ENCODE measurements at regions not wholly inside any gene's neighbourhood (a gene's known extent, or its start where the extent isn't known, plus 50 kb on each side); places are given as distances from the start of the nearest gene placed in this dataset.

GRCh38 chr3:177713928-177714900 is 516.9 kb upstream of the TBL1XR1 start:
- CTCF ChIA-PET: no interaction called here

More at GRCh38 chr3:177713928-177714900, 516.9 kb upstream of the TBL1XR1 start:
- TF ChIP-seq CTCF (IDR thresholded peaks at IDR 0.05): no peak
- no peak overlapping the region for H3K27ac ChIP-seq (ENCODE audit: low read length in 2 of 2)
- H3K4me3 ChIP-seq (ENCODE audit: control extremely low read depth in 1 of 5, extremely low read depth in 1 of 5, insufficient read depth in 1 of 5, low read depth in 2 of 5, low read length in 4 of 5): no peak overlapping the region
- no peaks in the 10 kb centered on the region for H3K36me3 ChIP-seq (replicated peaks in 1 of 2; ENCODE audit: control extremely low read depth in 1 of 2, control insufficient read depth in 1 of 2, extremely low read depth in 1 of 2, insufficient read depth in 2 of 2, low read length in 1 of 2)
- no peaks in the 10 kb centered on the region for H3K79me2 ChIP-seq (ENCODE audit: control insufficient read depth, insufficient read depth, low read length)
- no peaks in the 10 kb centered on the region for H3K4me1 ChIP-seq (ENCODE audit: control insufficient read depth in 2 of 2, insufficient read depth in 2 of 2, low read length in 2 of 2)
- DNase-seq (no peak), ATAC-seq (ENCODE audit: low read depth) (no peak)
- H3K27me3 ChIP-seq (replicated peaks in 1 of 4; ENCODE audit: control extremely low read depth in 1 of 4, control insufficient read depth in 3 of 4, insufficient read depth in 4 of 4, low read length in 3 of 4): no peaks in the 10 kb centered on the region
- no peaks in the 10 kb centered on the region for H3K9me3 ChIP-seq (ENCODE audit: control extremely low read depth in 1 of 3, control insufficient read depth in 2 of 3, insufficient read depth in 1 of 3, low read length in 2 of 3)
- no peak overlapping the region for H3K4me2 ChIP-seq (replicated peaks; ENCODE audit: low read depth, low read length, poor library complexity, severe bottlenecking)
- POLR2A ChIA-PET: no interaction called here
- no peak overlapping the region for H3K9ac ChIP-seq (ENCODE audit: low read length)
- no peak overlapping the region for H2AFZ ChIP-seq (ENCODE audit: insufficient read depth, low read depth, low read length, poor library complexity, severe bottlenecking)
- H4K20me1 ChIP-seq (ENCODE audit: control insufficient read depth, insufficient read depth, low read length, poor library complexity, severe bottlenecking): no peaks in the 10 kb centered on the region
- Mint-ChIP-seq H3K4me3 (no peak overlapping the region), H3K4me1 (peaks cover 6% of the 10 kb centered on the region), H3K27ac (no peak overlapping the region), H3K9me3 (ENCODE audit: insufficient read depth) (no peaks in the 10 kb centered on the region), H3K27me3 (peaks cover 4% of the 10 kb centered on the region)
- intact Hi-C loops (cut with micrococcal nuclease): no loop called here
- no CpG with 5 or more reads among the region's 3 CpGs for WGBS (ENCODE audit: insufficient coverage)
